Osteoblast (primary cell): ENCODE measurements at regions not wholly inside any gene's neighbourhood (a gene's known extent, or its start where the extent isn't known, plus 50 kb on each side); places are given as distances from the start of the nearest gene placed in this dataset.

Experiments
- DNase-seq: peaks from one replicate; pipeline ENCODE4 v3.0.0; 2011; ENCODE audit warnings: low spot score, mixed read lengths; ENCODE audit not compliant: insufficient read length; ENCODE audit errors: missing footprints
- H2AFZ ChIP-seq: 2 replicates; pipeline ENCODE4 v1.6.0; 2011; ENCODE audit warnings: mild to moderate bottlenecking, low read length
- H3K27ac ChIP-seq: 2 replicates; pipeline ENCODE4 v1.5.1; 2011; ENCODE audit warnings: mild to moderate bottlenecking, low read depth, low read length, moderate library complexity
- H3K27me3 ChIP-seq: 2 replicates; pipeline ENCODE4 v1.6.0; 2012; ENCODE audit warnings: mild to moderate bottlenecking, control low read depth, inconsistent platforms, low read length, moderate library complexity; ENCODE audit not compliant: insufficient read depth
- H3K36me3 ChIP-seq: 2 replicates; pipeline ENCODE4 v1.5.1; 2011; ENCODE audit warnings: mild to moderate bottlenecking, low read length, control low read depth, moderate library complexity; ENCODE audit not compliant: insufficient read depth
- H3K4me1 ChIP-seq: 2 replicates; pipeline ENCODE4 v1.5.1; 2011; ENCODE audit warnings: mild to moderate bottlenecking, low read length, control low read depth, moderate library complexity; ENCODE audit not compliant: insufficient read depth
- H3K4me2 ChIP-seq: 2 replicates; pipeline ENCODE4 v1.6.0; 2011; ENCODE audit warnings: mild to moderate bottlenecking, low read length; ENCODE audit not compliant: insufficient read depth
- H3K4me3 ChIP-seq: fragments of 200-600 bp; sonication (generic); 3 replicates; pipeline ENCODE4 v1.5.1; 2012; ENCODE audit warnings: mild to moderate bottlenecking, low read length, inconsistent platforms; ENCODE audit not compliant: insufficient read depth
- H3K79me2 ChIP-seq: 2 replicates; pipeline ENCODE4 v1.6.0; 2012; ENCODE audit warnings: mild to moderate bottlenecking, low read length, control low read depth, inconsistent platforms; ENCODE audit not compliant: insufficient read depth
- H3K9me3 ChIP-seq: 2 replicates; pipeline ENCODE4 v1.5.1; 2011; ENCODE audit warnings: low read depth, low read length, control low read depth
- H4K20me1 ChIP-seq: 2 replicates; pipeline ENCODE4 v1.6.0; 2012; ENCODE audit warnings: mild to moderate bottlenecking, low read length, control low read depth; ENCODE audit not compliant: insufficient read depth
- CTCF ChIP-seq: IDR thresholded peaks from 2 replicates; pipeline ENCODE4 v1.5.1; 2011; ENCODE audit warnings: mild to moderate bottlenecking, low read depth, low read length, moderate library complexity; ENCODE audit errors: extremely low read depth

- Histone ChIP-seq H3K4me1 (no peaks in the 10 kb centered on the region), H4K20me1 (no peaks in the 10 kb centered on the region), H3K36me3 (no peaks in the 10 kb centered on the region), H3K27ac (no peak overlapping the region), H3K27me3 (no peaks in the 10 kb centered on the region), H3K4me3 (no peak overlapping the region), H3K4me2 (no peak overlapping the region), H3K9me3 (no peaks in the 10 kb centered on the region), H3K79me2 (no peaks in the 10 kb centered on the region), H2AFZ (no peak overlapping the region)
- DNase-seq: no peak
- no peak for TF ChIP-seq CTCF
Observed at GRCh38 chr5:2338686-2339085, 412.8 kb downstream of the IRX2 start.

GRCh38 chr5:2335733-2336515, 415.6 kb downstream of the IRX2 start:
- Histone ChIP-seq H3K79me2 (no peaks in the 10 kb centered on the region), H3K27ac (no peak overlapping the region), H3K27me3 (no peaks in the 10 kb centered on the region), H3K9me3 (peaks cover 6% of the 10 kb centered on the region), H3K4me1 (no peaks in the 10 kb centered on the region), H4K20me1 (no peaks in the 10 kb centered on the region), H3K4me2 (no peak overlapping the region), H3K4me3 (no peak overlapping the region), H2AFZ (no peak overlapping the region), H3K36me3 (no peaks in the 10 kb centered on the region)
- DNase-seq: no peak
- no peak for TF ChIP-seq CTCF

DNA sequence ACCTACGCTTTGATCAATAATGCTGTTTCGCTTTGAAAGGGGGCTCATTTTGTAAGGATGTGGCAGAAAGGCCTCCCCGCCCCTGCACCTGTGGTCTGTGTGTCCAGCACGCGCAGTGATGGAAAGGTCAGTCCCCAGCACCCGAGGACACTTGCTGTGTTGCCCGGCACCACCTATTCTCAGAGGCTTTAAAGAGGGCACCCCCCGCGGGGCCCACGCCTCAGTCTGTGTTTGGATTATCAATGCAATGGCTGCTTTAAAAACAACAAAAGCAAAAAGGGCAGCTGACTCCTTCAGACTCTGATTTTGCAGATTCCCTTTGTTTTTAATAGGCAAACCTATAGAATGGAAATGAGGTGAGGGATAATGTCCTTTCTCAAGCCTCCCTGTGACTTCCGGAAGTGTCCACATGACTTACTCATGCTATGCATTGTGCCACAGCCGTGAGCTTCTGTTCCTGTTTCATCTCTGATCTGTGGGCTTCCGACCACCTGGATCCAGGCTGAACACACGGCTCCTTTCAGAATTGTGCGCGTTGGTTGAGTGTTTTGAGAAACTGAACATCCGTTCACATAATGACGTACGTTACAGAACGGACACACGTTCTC, 416.2 kb downstream of the IRX2 start:
- peaks cover 6% of the 10 kb centered on the region for H3K9me3 ChIP-seq
- TF ChIP-seq CTCF: no peak

GRCh38 chr5:2334719-2335118, 416.8 kb downstream of the IRX2 start:
- no peak overlapping the region for H2AFZ ChIP-seq
- no peaks in the 10 kb centered on the region for H3K79me2 ChIP-seq
- no peaks in the 10 kb centered on the region for H4K20me1 ChIP-seq
- H3K9me3 ChIP-seq: peaks cover 6% of the 10 kb centered on the region
- TF ChIP-seq CTCF: no peak
- no peaks in the 10 kb centered on the region for H3K36me3 ChIP-seq
- DNase-seq: no peak
- H3K27me3 ChIP-seq: no peaks in the 10 kb centered on the region
- no peak overlapping the region for H3K27ac ChIP-seq
- H3K4me2 ChIP-seq: no peak overlapping the region
- H3K4me3 ChIP-seq: no peak overlapping the region
- no peaks in the 10 kb centered on the region for H3K4me1 ChIP-seq

More for the DNA sequence above, 416.2 kb downstream of the IRX2 start:
- no peaks in the 10 kb centered on the region for H3K36me3 ChIP-seq
- H3K4me1 ChIP-seq: no peaks in the 10 kb centered on the region
- no peak overlapping the region for H2AFZ ChIP-seq
- H3K79me2 ChIP-seq: no peaks in the 10 kb centered on the region
- no peak for DNase-seq
- H3K4me3 ChIP-seq: no peak overlapping the region
- no peak overlapping the region for H3K4me2 ChIP-seq
- H4K20me1 ChIP-seq: no peaks in the 10 kb centered on the region
- no peak overlapping the region for H3K27ac ChIP-seq
- H3K27me3 ChIP-seq: no peaks in the 10 kb centered on the region
